Omental fat pad (tissue), 3 donors: ENCODE measurements at regions not wholly inside any gene's neighbourhood (a gene's known extent, or its start where the extent isn't known, plus 50 kb on each side); places are given as distances from the start of the nearest gene placed in this dataset.

Experiments
- ATAC-seq: fragments of 150-250 bp; one replicate; pipeline ENCODE4 v1.9.1; 2016; ENCODE audit warnings: mild to moderate bottlenecking, moderate library complexity; ENCODE audit not compliant: low FRiP score
- DNase-seq: peaks from one replicate; pipeline ENCODE4 v3.0.0-alpha.2; 2019; ENCODE audit warnings: low spot score
- TF ChIP-seq, protein P1 (sequence below), 3 donors: fragments of 450-650 bp; IDR thresholded peaks; one replicate each; pipeline ENCODE4 v1.5.1; 2016 to 2017; ENCODE audit warnings: antibody characterized with exemption in 3 of 3, mild to moderate bottlenecking in 3 of 3, moderate library complexity in 2 of 3

DNA sequence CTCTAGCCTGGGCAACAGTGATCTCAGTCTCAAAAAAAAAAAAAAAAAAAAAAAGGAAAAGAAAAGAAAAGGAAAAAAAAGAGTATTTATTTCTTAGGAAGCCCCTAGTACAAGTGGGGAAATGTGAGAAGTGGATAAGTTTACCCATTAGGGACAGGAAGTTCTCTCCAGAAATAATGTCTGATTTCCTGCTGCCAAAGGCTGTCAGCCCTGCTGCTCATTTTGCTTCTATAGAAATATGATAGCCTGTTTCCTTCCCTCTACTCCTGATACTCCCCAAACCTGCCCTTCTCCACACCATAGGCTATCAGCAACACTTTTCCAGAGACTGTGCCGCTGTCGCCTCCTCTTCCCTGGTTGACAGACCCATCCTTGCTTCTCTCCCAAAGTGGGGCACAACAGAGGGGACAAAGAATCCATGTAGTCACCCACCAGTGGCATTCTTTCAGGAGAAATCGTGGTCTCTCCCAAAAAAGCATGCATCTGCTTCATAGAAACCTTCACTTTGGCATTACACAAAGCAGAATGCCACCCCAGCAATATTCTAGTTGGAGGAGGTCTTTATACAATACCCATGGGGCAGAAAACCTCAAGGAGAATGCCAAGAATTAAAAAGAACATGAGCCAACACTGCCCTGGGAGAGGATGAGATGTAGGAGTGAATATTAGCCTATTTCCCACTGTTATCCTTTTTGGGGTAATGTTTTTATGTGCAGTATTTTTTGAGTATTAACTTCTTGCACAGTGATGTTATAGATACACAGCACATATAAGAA, 166.3 kb upstream of the NR5A2 start:
- ATAC-seq (no peak), DNase-seq (no peak)
- TF ChIP-seq, protein P1, sequence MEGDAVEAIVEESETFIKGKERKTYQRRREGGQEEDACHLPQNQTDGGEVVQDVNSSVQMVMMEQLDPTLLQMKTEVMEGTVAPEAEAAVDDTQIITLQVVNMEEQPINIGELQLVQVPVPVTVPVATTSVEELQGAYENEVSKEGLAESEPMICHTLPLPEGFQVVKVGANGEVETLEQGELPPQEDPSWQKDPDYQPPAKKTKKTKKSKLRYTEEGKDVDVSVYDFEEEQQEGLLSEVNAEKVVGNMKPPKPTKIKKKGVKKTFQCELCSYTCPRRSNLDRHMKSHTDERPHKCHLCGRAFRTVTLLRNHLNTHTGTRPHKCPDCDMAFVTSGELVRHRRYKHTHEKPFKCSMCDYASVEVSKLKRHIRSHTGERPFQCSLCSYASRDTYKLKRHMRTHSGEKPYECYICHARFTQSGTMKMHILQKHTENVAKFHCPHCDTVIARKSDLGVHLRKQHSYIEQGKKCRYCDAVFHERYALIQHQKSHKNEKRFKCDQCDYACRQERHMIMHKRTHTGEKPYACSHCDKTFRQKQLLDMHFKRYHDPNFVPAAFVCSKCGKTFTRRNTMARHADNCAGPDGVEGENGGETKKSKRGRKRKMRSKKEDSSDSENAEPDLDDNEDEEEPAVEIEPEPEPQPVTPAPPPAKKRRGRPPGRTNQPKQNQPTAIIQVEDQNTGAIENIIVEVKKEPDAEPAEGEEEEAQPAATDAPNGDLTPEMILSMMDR (IDR thresholded peaks at IDR 0.05): no peak

DNA sequence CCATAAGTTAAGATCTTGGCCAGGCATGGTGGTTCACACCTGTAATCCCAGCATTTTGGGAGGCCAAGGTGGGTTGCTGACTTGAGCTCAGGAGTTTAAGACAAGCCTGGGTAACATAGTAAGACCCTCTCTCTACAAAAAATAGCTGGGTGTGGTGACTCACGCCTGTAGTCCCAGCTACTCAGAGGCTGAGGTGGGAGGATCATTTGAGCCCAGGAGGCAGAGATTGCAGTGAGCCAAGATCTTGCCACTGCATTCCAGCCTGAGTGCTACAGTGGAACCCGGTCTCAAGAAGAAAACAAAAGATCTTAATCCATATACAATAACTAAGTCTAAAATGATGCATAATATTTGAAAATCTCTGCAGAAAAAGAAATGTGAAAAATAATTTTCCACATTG, 165.5 kb upstream of the NR5A2 start:
- DNase-seq: no peak
- TF ChIP-seq, protein P1 (IDR thresholded peaks at IDR 0.05): no peak
- ATAC-seq: no peak

DNA sequence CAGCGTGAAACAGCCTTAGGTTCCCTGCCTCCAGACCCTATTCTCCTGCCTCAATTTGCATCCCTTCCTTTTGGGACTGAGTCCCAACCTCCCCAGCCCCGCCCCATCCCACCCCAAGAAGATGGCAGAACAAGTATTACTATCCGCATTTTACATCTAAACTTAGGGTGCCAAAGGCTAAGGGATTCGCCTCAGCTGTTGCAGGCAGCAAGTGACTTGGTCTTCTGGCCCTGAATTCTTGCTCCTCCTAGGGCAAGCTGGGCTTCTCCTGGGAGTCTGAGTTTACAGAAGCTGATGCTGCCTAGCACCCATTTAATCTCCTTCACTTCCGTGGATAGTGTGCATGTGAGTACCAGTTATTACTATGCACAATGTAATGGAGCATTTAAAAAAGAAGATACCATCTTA, 161.3 kb upstream of the NR5A2 start:
- no peak for ATAC-seq
- DNase-seq: no peak
- TF ChIP-seq, protein P1 (IDR thresholded peaks at IDR 0.05): no peak

DNA sequence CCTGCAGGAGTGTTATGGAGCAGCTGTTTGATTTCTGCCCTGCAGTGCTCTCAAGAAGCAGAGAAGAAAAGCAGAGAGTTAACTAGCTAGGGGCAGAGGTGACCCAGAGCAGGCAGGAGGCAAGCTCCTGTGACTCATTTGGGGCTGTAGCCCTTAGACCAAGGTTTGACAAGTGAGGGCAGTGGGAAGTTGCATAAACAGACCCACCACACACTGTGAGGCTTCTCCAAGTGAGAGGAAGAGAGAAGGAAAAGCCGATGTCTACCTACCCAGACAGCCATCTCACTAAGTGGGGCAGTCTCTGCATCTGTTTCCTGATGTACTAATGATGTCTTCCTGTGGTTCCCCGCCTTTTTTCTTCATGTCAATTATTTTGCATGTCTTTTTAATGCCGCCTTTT, 159.9 kb upstream of the NR5A2 start:
- TF ChIP-seq, protein P1 (IDR thresholded peaks at IDR 0.05): no peak
- ATAC-seq (no peak), DNase-seq (no peak)

DNA sequence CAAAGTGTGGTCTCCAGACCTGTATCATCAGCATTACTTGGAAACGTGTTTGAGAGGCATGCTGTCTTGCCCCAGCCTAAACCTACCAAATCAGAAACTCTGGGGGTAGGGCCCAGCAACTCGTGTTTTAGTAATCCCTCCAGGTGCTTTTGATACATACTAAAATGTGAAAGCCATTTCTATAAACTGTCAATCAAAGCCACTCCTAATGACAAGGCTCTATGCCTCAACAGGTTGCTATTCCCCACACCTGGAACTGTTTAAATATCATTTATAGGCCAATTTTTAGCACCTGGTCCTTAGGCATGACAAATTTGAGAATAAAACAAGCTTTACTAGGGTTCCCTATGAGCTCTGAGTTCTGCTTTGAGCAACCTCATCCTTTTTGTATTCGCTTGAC, 158.7 kb upstream of the NR5A2 start:
- ATAC-seq: no peak
- no peak for DNase-seq
- TF ChIP-seq, protein P1 (IDR thresholded peaks at IDR 0.05): no peak

DNA sequence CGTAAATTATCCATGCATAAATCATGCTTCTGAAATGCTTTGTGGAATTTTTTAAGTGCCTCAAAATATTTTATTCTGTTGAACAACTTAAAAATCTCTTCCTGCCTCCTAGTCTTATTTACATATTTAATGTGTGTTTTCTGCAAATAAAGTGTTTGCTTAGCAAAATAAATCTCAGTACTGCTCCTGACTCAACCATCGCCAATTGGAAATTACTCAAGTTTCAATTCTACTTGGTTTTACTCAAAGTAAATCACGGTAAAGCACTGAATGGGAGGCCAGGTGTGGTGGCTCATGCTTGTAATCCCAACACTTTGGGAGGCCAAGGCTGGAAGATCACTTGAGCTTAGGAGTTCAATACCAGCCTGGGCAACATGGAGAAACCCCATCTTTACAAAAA, 152.2 kb upstream of the NR5A2 start:
- TF ChIP-seq, protein P1 (IDR thresholded peaks at IDR 0.05): no peak
- ATAC-seq (no peak), DNase-seq (no peak)

DNA sequence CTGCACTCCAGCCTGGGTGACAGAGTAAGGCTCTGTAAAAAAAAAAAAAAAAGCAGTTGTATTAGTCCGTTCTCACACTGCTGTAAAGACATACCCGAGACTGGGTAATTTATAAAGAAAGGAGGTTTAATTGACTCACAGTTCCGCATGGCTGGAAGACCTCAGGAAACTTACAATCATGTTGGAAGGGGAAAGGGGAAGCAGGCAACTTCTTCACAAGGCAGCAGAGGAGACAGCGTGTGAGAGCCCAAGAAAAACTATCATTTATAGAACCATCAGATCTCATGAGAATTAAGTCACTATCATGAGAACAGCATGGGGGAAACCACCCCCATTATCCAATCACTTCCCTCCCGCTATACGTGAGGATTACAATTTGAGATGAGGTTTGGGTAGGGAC, 151.7 kb upstream of the NR5A2 start:
- TF ChIP-seq, protein P1 (IDR thresholded peaks at IDR 0.05): no peak
- no peak for DNase-seq
- ATAC-seq: no peak
